HepG2 (cell line): ENCODE measurements at regions not wholly inside any gene's neighbourhood (a gene's known extent, or its start where the extent isn't known, plus 50 kb on each side); places are given as distances from the start of the nearest gene placed in this dataset.

Experiments used
- CEBPB ChIP-seq: IDR thresholded peaks from 2 replicates; pipeline ENCODE4 v1.6.1; 2011; ENCODE audit warnings: low read depth, low read length, improper control_type of control experiment, borderline replicate concordance
- ELF1 ChIP-seq: sonication (generic); formaldehyde crosslinking; IDR thresholded peaks from 2 replicates; pipeline ENCODE4 v1.4.0; 2020; ENCODE audit warnings: missing genetic modification reagents
- ELF4 ChIP-seq: sonication (generic); formaldehyde crosslinking; IDR thresholded peaks from 2 replicates; pipeline ENCODE4 v1.5.0; 2020; ENCODE audit warnings: missing genetic modification reagents, mild to moderate bottlenecking, moderate library complexity, borderline replicate concordance
- FOXM1 ChIP-seq: sonication (generic); formaldehyde crosslinking; IDR thresholded peaks from 2 replicates; pipeline ENCODE4 v1.5.0; 2020; ENCODE audit warnings: missing genetic modification reagents
- GATAD2A ChIP-seq: IDR thresholded peaks from 2 replicates; pipeline ENCODE4 v1.6.1; 2016
- HNRNPK ChIP-seq: fragments of 200-400 bp; formaldehyde crosslinking; IDR thresholded peaks from 2 replicates; pipeline ENCODE4 v1.6.1; 2018; ENCODE audit warnings: low read length, low read depth, moderate library complexity, mild to moderate bottlenecking; ENCODE audit not compliant: poor library complexity, severe bottlenecking
- MTF1 ChIP-seq: sonication (generic); formaldehyde crosslinking; IDR thresholded peaks from 2 replicates; pipeline ENCODE4 v1.5.0; 2020; ENCODE audit warnings: missing genetic modification reagents
- NFE2 ChIP-seq: sonication (generic); formaldehyde crosslinking; IDR thresholded peaks from 2 replicates; pipeline ENCODE4 v1.4.0; 2020; ENCODE audit warnings: missing genetic modification reagents
- NR2F6 ChIP-seq, 2 experiments: IDR thresholded peaks; 2 replicates each; pipeline ENCODE4 v1.6.1; 2016; ENCODE audit warnings: antibody characterized with exemption in 1 of 2, mild to moderate bottlenecking in 1 of 2
- RFX5 ChIP-seq: IDR thresholded peaks from 2 replicates; pipeline ENCODE4 v1.6.1; 2011; ENCODE audit warnings: low read depth, low read length, improper control_type of control experiment
- SKIL ChIP-seq: sonication (generic); formaldehyde crosslinking; IDR thresholded peaks from 2 replicates; pipeline ENCODE4 v1.8.0; 2022; ENCODE audit warnings: missing genetic modification reagents, mild to moderate bottlenecking, moderate library complexity, borderline replicate concordance
- ZFP37 ChIP-seq: sonication (generic); formaldehyde crosslinking; IDR thresholded peaks from 2 replicates; pipeline ENCODE4 v1.4.0; 2020; ENCODE audit warnings: missing genetic modification reagents, borderline replicate concordance
- ZNF232 ChIP-seq: sonication (generic); formaldehyde crosslinking; IDR thresholded peaks from 2 replicates; pipeline ENCODE4 v1.4.0; 2020; ENCODE audit warnings: missing genetic modification reagents, borderline replicate concordance
- ZNF503 ChIP-seq: sonication (generic); formaldehyde crosslinking; IDR thresholded peaks from 2 replicates; pipeline ENCODE4 v1.4.0; 2020; ENCODE audit warnings: missing genetic modification reagents
- ZNF512B ChIP-seq: sonication (generic); formaldehyde crosslinking; IDR thresholded peaks from 2 replicates; pipeline ENCODE4 v1.5.1; 2020; ENCODE audit warnings: missing genetic modification reagents, mild to moderate bottlenecking, borderline replicate concordance
- ZNF674 ChIP-seq: sonication (generic); formaldehyde crosslinking; IDR thresholded peaks from 2 replicates; pipeline ENCODE4 v1.5.0; 2020; ENCODE audit warnings: low read depth, mild to moderate bottlenecking, missing genetic modification reagents
- ZZZ3 ChIP-seq: sonication (generic); formaldehyde crosslinking; IDR thresholded peaks from 2 replicates; pipeline ENCODE4 v1.4.0; 2020; ENCODE audit warnings: missing genetic modification reagents, mild to moderate bottlenecking, borderline replicate concordance
- TF ChIP-seq, protein P1 (sequence below): sonication (generic); formaldehyde crosslinking; IDR thresholded peaks from 2 replicates; pipeline ENCODE4 v1.5.0; 2020; ENCODE audit warnings: missing genetic modification reagents, mild to moderate bottlenecking, borderline replicate concordance
- TF ChIP-seq, protein P2 (sequence below), 2 experiments: fragments of 450-650 bp in 1 of 2; sonication (generic) in 1 of 2; formaldehyde crosslinking; IDR thresholded peaks; 2 replicates each; pipeline versions ENCODE4 v1.5.0 to v1.8.0; 2020 to 2022; ENCODE audit warnings: mild to moderate bottlenecking in 1 of 2, missing genetic modification reagents in 1 of 2

DNA sequence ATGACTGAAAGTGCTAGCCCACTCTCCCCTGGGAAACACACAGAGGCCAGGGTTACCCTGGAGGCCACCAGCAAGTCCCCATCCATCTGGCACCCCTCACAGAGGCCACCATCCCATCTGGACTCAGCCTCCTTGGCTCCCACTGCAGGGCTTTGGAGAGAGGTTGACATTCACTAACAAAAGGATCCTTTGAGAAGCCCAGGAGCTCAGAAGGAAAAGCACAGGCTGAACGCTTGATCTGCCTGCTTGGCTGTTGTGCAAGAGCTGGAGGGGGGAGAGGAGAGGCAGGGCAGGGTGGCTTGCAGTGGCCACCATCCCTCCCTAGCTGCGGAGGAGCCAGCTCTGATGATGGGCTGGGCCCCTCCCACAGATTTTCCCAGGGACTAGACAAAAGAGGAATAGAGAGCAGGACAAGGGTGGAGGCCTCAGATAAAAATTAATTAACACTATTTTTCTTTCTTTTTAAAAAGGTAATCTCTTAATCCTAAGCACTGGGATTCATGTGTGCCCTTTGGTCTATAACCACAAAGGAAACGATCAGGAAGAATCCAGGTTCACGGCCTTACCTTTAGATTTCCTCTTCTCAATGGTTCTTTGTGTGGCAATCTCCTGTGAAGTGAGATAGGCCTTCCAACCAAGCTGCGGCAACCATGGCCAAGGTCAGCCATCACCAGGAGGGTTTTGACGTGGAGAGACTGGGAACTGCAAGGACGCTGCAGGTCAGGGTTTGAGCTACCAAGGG lies 154.7 kb downstream of the BARX2 start (continued):
- TF ChIP-seq ELF4 (CRISPR knock-in tag) (no peak), GATAD2A (peak; percentile 66; the same call in 1 of the 2 replicates), NFE2 (CRISPR knock-in tag) (no peak), ZNF512B (CRISPR knock-in tag) (0 out of 2 replicates have a peak, but pooled peaks have one; percentile 75), CEBPB (peak; percentile 88), ZNF232 (CRISPR knock-in tag) (no peak), ZZZ3 (CRISPR knock-in tag) (no peak), RFX5 (no peak), MTF1 (no peak), FOXM1 (CRISPR knock-in tag) (no peak), ZNF674 (CRISPR knock-in tag) (no peak), SKIL (no peak), ZFP37 (CRISPR knock-in tag) (no peak), ELF1 (CRISPR knock-in tag) (0 out of 2 replicates have a peak, but pooled peaks have one; percentile 21), ZNF503 (CRISPR knock-in tag) (no peak), NR2F6 (IDR thresholded peaks at IDR 0.05) (peak; percentile 49; the same call in 1 of the 2 replicates), NR2F6 (CRISPR knock-in tag; IDR thresholded peaks at IDR 0.05) (0 out of 2 replicates have a peak, but pooled peaks have one; percentile 39), HNRNPK (no peak)
- TF ChIP-seq, protein P1, sequence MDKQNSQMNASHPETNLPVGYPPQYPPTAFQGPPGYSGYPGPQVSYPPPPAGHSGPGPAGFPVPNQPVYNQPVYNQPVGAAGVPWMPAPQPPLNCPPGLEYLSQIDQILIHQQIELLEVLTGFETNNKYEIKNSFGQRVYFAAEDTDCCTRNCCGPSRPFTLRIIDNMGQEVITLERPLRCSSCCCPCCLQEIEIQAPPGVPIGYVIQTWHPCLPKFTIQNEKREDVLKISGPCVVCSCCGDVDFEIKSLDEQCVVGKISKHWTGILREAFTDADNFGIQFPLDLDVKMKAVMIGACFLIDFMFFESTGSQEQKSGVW (CRISPR knock-in tag): no peak
- TF ChIP-seq, protein P2, sequence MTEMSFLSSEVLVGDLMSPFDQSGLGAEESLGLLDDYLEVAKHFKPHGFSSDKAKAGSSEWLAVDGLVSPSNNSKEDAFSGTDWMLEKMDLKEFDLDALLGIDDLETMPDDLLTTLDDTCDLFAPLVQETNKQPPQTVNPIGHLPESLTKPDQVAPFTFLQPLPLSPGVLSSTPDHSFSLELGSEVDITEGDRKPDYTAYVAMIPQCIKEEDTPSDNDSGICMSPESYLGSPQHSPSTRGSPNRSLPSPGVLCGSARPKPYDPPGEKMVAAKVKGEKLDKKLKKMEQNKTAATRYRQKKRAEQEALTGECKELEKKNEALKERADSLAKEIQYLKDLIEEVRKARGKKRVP (CRISPR knock-in tag; IDR thresholded peaks at IDR 0.05): no peak
